Keratinocyte (primary cell): ENCODE measurements at regions not wholly inside any gene's neighbourhood (a gene's known extent, or its start where the extent isn't known, plus 50 kb on each side); places are given as distances from the start of the nearest gene placed in this dataset.

ENCODE experiments used
- DNase-seq: peaks from one replicate; pipeline ENCODE4 v3.0.0-alpha.2; 2011; ENCODE audit warnings: low read depth, missing footprints, low spot score
- FAIRE-seq: peaks from 2 replicates; lab custom pipeline; 2011; peaks lifted over from hg19 to GRCh38; lab: Jason Lieb, UNC
- H2AFZ ChIP-seq: 2 replicates; pipeline ENCODE4 v1.6.0; 2012; ENCODE audit warnings: low read length, control low read depth, inconsistent platforms; ENCODE audit not compliant: control insufficient read depth
- H3K27ac ChIP-seq: 2 replicates; pipeline ENCODE4 v1.5.1; 2011; ENCODE audit warnings: low read length; ENCODE audit not compliant: control insufficient read depth, insufficient read depth
- H3K27me3 ChIP-seq: 3 replicates; pipeline ENCODE4 v1.6.0; 2011; ENCODE audit warnings: low read length; ENCODE audit not compliant: control insufficient read depth, insufficient read depth; ENCODE audit errors: extremely low read depth
- H3K36me3 ChIP-seq, 2 experiments: 2 replicates in 1 of 2; 3 replicates in 1 of 2; pipeline ENCODE4 v1.5.1; 2011; ENCODE audit warnings: low read length in 2 of 2, mild to moderate bottlenecking in 1 of 2; ENCODE audit not compliant: control insufficient read depth in 2 of 2, insufficient read depth in 2 of 2; ENCODE audit errors: extremely low read depth in 1 of 2
- H3K4me1 ChIP-seq: 3 replicates; pipeline ENCODE4 v1.5.1; 2011; ENCODE audit warnings: low read length; ENCODE audit not compliant: control insufficient read depth, insufficient read depth; ENCODE audit errors: extremely low read depth
- H3K4me2 ChIP-seq: 3 replicates; pipeline ENCODE4 v1.6.0; 2011; ENCODE audit warnings: low read depth, low read length; ENCODE audit not compliant: control insufficient read depth, insufficient read depth; ENCODE audit errors: extremely low read depth
- H3K4me3 ChIP-seq, 3 experiments: fragments of 200-600 bp in 1 of 3; sonication (generic) in 1 of 3; 2 replicates in 2 of 3; 3 replicates in 1 of 3; pipeline ENCODE4 v1.5.1; 2011 to 2016; ENCODE audit warnings: low read length in 3 of 3, mild to moderate bottlenecking in 3 of 3, control low read depth in 2 of 3, inconsistent platforms in 1 of 3, low read depth in 1 of 3, mixed read lengths in 1 of 3, mixed run types in 1 of 3, moderate library complexity in 1 of 3; ENCODE audit not compliant: control insufficient read depth in 2 of 3, insufficient read depth in 2 of 3; ENCODE audit errors: extremely low read depth in 1 of 3
- H3K79me2 ChIP-seq: 2 replicates; pipeline ENCODE4 v1.6.0; 2012; ENCODE audit warnings: low read length; ENCODE audit not compliant: control insufficient read depth, insufficient read depth
- H3K9ac ChIP-seq: 3 replicates; pipeline ENCODE4 v1.6.0; 2011; ENCODE audit warnings: low read length; ENCODE audit not compliant: control insufficient read depth, insufficient read depth; ENCODE audit errors: extremely low read depth
- H3K9me1 ChIP-seq: 3 replicates; pipeline ENCODE4 v1.6.0; 2011; ENCODE audit warnings: low read length; ENCODE audit not compliant: control insufficient read depth, insufficient read depth; ENCODE audit errors: extremely low read depth
- H3K9me3 ChIP-seq: 2 replicates; pipeline ENCODE4 v1.5.1; 2012; ENCODE audit warnings: low read depth, low read length; ENCODE audit not compliant: control insufficient read depth
- H4K20me1 ChIP-seq: 3 replicates; pipeline ENCODE4 v1.6.0; 2011; ENCODE audit warnings: low read length; ENCODE audit not compliant: control insufficient read depth, insufficient read depth; ENCODE audit errors: extremely low read depth
- CTCF ChIP-seq, 3 experiments: IDR thresholded peaks in 1 of 3; conservative IDR thresholded peaks in 1 of 3; optimal IDR thresholded peaks in 1 of 3; 2 replicates in 2 of 3; 3 replicates in 1 of 3; pipeline versions ENCODE3 to v1.5.1; 2011; ENCODE audit warnings: low read length in 3 of 3, mild to moderate bottlenecking in 3 of 3, moderate library complexity in 2 of 3, control low read depth in 1 of 3, inconsistent platforms in 1 of 3; ENCODE audit not compliant: insufficient read depth in 2 of 3; ENCODE audit errors: extremely low read depth in 1 of 3
- EZH2 ChIP-seq: IDR thresholded peaks from one replicate; pipeline ENCODE4 v1.6.1; 2012; ENCODE audit warnings: inconsistent platforms, mild to moderate bottlenecking, low read length, moderate library complexity
- dilution Hi-C: fragments of 300-500 bp; cut with MboI; formaldehyde crosslinking; loops from one replicate; pipeline ENCODE4 v1.7.0; 2020; ENCODE audit warnings: low sequenced_read_pairs; ENCODE audit not compliant: extremely low pct_ligation_motif_present

GRCh38 chr17:36844601-36845000 is 92.7 kb upstream of the LHX1 start:
- H3K27me3 ChIP-seq = no peaks in the 10 kb centered on the region
- no peak overlapping the region for H3K4me3 ChIP-seq
- no peak overlapping the region for H3K4me2 ChIP-seq
- peaks cover 14% of the 10 kb centered on the region for H3K4me1 ChIP-seq
- dilution Hi-C loops = no loop called here
- H3K36me3 ChIP-seq = no peaks in the 10 kb centered on the region
- H3K9ac ChIP-seq = no peak overlapping the region
- no peak overlapping the region for H2AFZ ChIP-seq
- H3K79me2 ChIP-seq = no peaks in the 10 kb centered on the region
- FAIRE-seq = no peak
- no peak for TF ChIP-seq CTCF (optimal IDR thresholded peaks at IDR 0.05 in 1 of 3, IDR thresholded peaks at IDR 0.05 in 1 of 3, conservative IDR thresholded peaks at IDR 0.05 in 1 of 3; ENCODE audit: extremely low read depth in 1 of 3, insufficient read depth in 2 of 3, low read length in 3 of 3)
- H3K27ac ChIP-seq = no peak overlapping the region
- no peak for DNase-seq
- H3K9me1 ChIP-seq = no peaks in the 10 kb centered on the region
- H4K20me1 ChIP-seq = no peaks in the 10 kb centered on the region
- H3K9me3 ChIP-seq = no peaks in the 10 kb centered on the region

- Histone ChIP-seq H3K4me2 (no peak overlapping the region), H3K79me2 (no peaks in the 10 kb centered on the region), H3K4me3 (no peak overlapping the region), H2AFZ (no peak overlapping the region), H3K9ac (no peak overlapping the region), H3K27ac (no peak overlapping the region), H4K20me1 (no peaks in the 10 kb centered on the region), H3K36me3 (no peaks in the 10 kb centered on the region), H3K9me1 (peaks cover 2% of the 10 kb centered on the region), H3K4me1 (peaks cover 27% of the 10 kb centered on the region), H3K27me3 (no peaks in the 10 kb centered on the region), H3K9me3 (no peaks in the 10 kb centered on the region)
- FAIRE-seq (no peak), DNase-seq (no peak)
- dilution Hi-C loops = no loop called here
- TF ChIP-seq CTCF (optimal IDR thresholded peaks at IDR 0.05 in 1 of 3, IDR thresholded peaks at IDR 0.05 in 1 of 3, conservative IDR thresholded peaks at IDR 0.05 in 1 of 3; ENCODE audit: extremely low read depth in 1 of 3, insufficient read depth in 2 of 3, low read length in 3 of 3) = no peak
- no peak for TF ChIP-seq EZH2
Observed at GRCh38 chr17:36845916-36846315, 91.4 kb upstream of the LHX1 start.
